K562 (cell line): ENCODE measurements at regions not wholly inside any gene's neighbourhood (a gene's known extent, or its start where the extent isn't known, plus 50 kb on each side); places are given as distances from the start of the nearest gene placed in this dataset.

ENCODE experiments used
- ATAC-seq: fragments of 200-7000 bp; cut with Tn5 transposase; 3 replicates; pipeline ENCODE4 v1.9.1; 2020; ENCODE audit warnings: moderate library complexity
- BruUV-seq: library from RNA; stranded (reverse); fragments of 400-500 nt; replicated peaks from 2 replicates; lab custom pipeline; 2021; lab: Mats Ljungman, UMichigan
- CTCF ChIA-PET: fragments of 300-600 bp; formaldehyde crosslinking; extraction: SDS; loops from one replicate; lab custom pipeline; 2021; ENCODE audit warnings: low intra/inter-chr PET ratio; lab: Yijun Ruan, JAX
- POLR2A ChIA-PET: fragments of 300-600, 350-650 bp; sonication (Branson Sonifier 250); formaldehyde crosslinking; extraction: SDS; loops from one replicate; lab custom pipeline; 2021; ENCODE audit warnings: antibody characterized with exemption, inconsistent platforms; lab: Yijun Ruan, JAX
- DNase-seq, 4 experiments: peaks; one replicate each; pipeline versions ENCODE4 v3.0.0 to v3.0.0-alpha.2; 2011 to 2018; ENCODE audit warnings: low spot score in 3 of 4, mixed read lengths in 3 of 4; ENCODE audit errors: extremely low read depth in 1 of 4
- FAIRE-seq: peaks from 2 replicates; lab custom pipeline; 2011; peaks lifted over from hg19 to GRCh38; lab: Jason Lieb, UNC
- H2AFZ ChIP-seq: 2 replicates; pipeline ENCODE4 v1.6.0; 2011; ENCODE audit warnings: low read depth, low read length, control low read depth, inconsistent platforms
- H3K27ac ChIP-seq: fragments of 200-600 bp; 3 replicates; pipeline ENCODE4 v1.8.0; 2011; ENCODE audit warnings: low read depth, mild to moderate bottlenecking, control low read depth, inconsistent platforms, low read length, moderate library complexity, mixed read lengths; ENCODE audit errors: extremely low read depth
- H3K27me3 ChIP-seq, 2 experiments: fragments of 300-600 bp in 1 of 2; 2 replicates in 1 of 2; 3 replicates in 1 of 2; pipeline versions ENCODE4 v1.6.0 to v1.8.0; 2011; ENCODE audit warnings: inconsistent platforms in 2 of 2, low read length in 2 of 2, mild to moderate bottlenecking in 1 of 2, mixed read lengths in 1 of 2, moderate library complexity in 1 of 2; ENCODE audit not compliant: control insufficient read depth in 2 of 2, insufficient read depth in 2 of 2
- H3K36me3 ChIP-seq: fragments of 300-600 bp; 3 replicates; pipeline ENCODE4 v1.8.0; 2011; ENCODE audit warnings: mild to moderate bottlenecking, low read length, inconsistent platforms; ENCODE audit not compliant: control insufficient read depth, insufficient read depth
- H3K4me1 ChIP-seq, 2 experiments: fragments of 200-600 bp in 1 of 2; replicated peaks in 1 of 2; 2 replicates in 1 of 2; 3 replicates in 1 of 2; pipeline versions ENCODE4 v1.5.1 to v1.8.0; 2011; ENCODE audit warnings: inconsistent platforms in 2 of 2, low read length in 2 of 2, mild to moderate bottlenecking in 1 of 2, mixed read lengths in 1 of 2, moderate library complexity in 1 of 2; ENCODE audit not compliant: control insufficient read depth in 2 of 2, insufficient read depth in 2 of 2
- H3K4me2 ChIP-seq: 2 replicates; pipeline ENCODE4 v1.6.1; 2011; ENCODE audit warnings: low read length, control low read depth, inconsistent platforms, mixed read lengths; ENCODE audit not compliant: insufficient read depth
- H3K4me3 ChIP-seq: fragments of 200-600 bp; sonication (generic), shearing (Covaris generic); 2 replicates; pipeline ENCODE4 v1.5.1; 2016; ENCODE audit warnings: control low read depth, inconsistent platforms
- H3K79me2 ChIP-seq: fragments of 200-600 bp; 3 replicates; pipeline ENCODE4 v1.8.0; 2011; ENCODE audit warnings: low read length, inconsistent platforms; ENCODE audit not compliant: control insufficient read depth, insufficient read depth
- H3K9ac ChIP-seq, 2 experiments: 2 replicates each; pipeline versions ENCODE4 v1.6.0 to v1.6.1; 2011; ENCODE audit warnings: low read depth in 2 of 2, low read length in 2 of 2, control low read depth in 1 of 2, inconsistent platforms in 1 of 2, mild to moderate bottlenecking in 1 of 2, mixed read lengths in 1 of 2; ENCODE audit not compliant: insufficient read depth in 1 of 2
- H3K9me1 ChIP-seq: one replicate; pipeline ENCODE4 v1.6.0; 2011; ENCODE audit warnings: inconsistent platforms, mild to moderate bottlenecking, low read length, moderate library complexity; ENCODE audit not compliant: control insufficient read depth, insufficient read depth
- H3K9me3 ChIP-seq: replicated peaks from 2 replicates; pipeline ENCODE4 v1.5.1; 2011; ENCODE audit warnings: low read depth, low read length, inconsistent platforms; ENCODE audit not compliant: control insufficient read depth, insufficient read depth
- H4K20me1 ChIP-seq: replicated peaks from 2 replicates; pipeline ENCODE4 v1.6.1; 2011; ENCODE audit warnings: low read length, inconsistent platforms, mixed read lengths; ENCODE audit not compliant: control insufficient read depth, insufficient read depth
- CBFA2T3 ChIP-seq: fragments of 450-650 bp; IDR thresholded peaks from 2 replicates; pipeline ENCODE4 v1.6.1; 2017
- CHD4 ChIP-seq: fragments of 200-600 bp; sonication (generic); IDR thresholded peaks from 3 replicates; pipeline ENCODE4 v1.6.1; 2012; ENCODE audit warnings: low read depth, mild to moderate bottlenecking, mixed read lengths, low read length, inconsistent platforms; ENCODE audit not compliant: insufficient read depth, insufficient replicate concordance, poor library complexity, severe bottlenecking
- HDGF ChIP-seq: fragments of 450-650 bp; IDR thresholded peaks from 2 replicates; pipeline ENCODE4 v1.6.1; 2016
- MAZ ChIP-seq, 2 experiments: fragments of 450-650 bp in 1 of 2; sonication (generic) in 1 of 2; formaldehyde crosslinking; IDR thresholded peaks in 1 of 2; conservative IDR thresholded peaks in 1 of 2; 2 replicates each; pipeline versions ENCODE4 v1.4.0 to v1.5.0; 2020; ENCODE audit warnings: mild to moderate bottlenecking in 1 of 2, missing genetic modification reagents in 1 of 2
- REST ChIP-seq, 2 experiments: fragments of 450-650 bp; formaldehyde crosslinking in 1 of 2; IDR thresholded peaks; 2 replicates each; pipeline versions ENCODE4 v1.4.0 to v1.6.1; 2014 to 2020; ENCODE audit warnings: mild to moderate bottlenecking in 2 of 2, borderline replicate concordance in 1 of 2, low read depth in 1 of 2
- ZNF175 ChIP-seq: fragments of 200-800 bp; sonication (Bioruptor generic); IDR thresholded peaks from 2 replicates; pipeline ENCODE4 v1.6.1; 2016; ENCODE audit warnings: low read depth, mild to moderate bottlenecking, missing genetic modification characterization, missing compliant biosample characterization
- ZNF592 ChIP-seq: fragments of 450-650 bp; IDR thresholded peaks from 2 replicates; pipeline ENCODE4 v1.6.1; 2017; ENCODE audit warnings: antibody characterized with exemption, mild to moderate bottlenecking
- WGBS: fragments of 100-300 bp; shearing (Covaris generic); methylation state at CpG from one replicate; pipeline ENCODE4 v1.1.6; 2016; ENCODE audit warnings: low coverage, mixed read lengths; ENCODE audit not compliant: insufficient coverage; ENCODE audit errors: missing lambda C conversion rate; 5-methylcytosine and 5-hydroxymethylcytosine counted together
- in situ Hi-C: fragments of 300-500 bp; cut with MboI; formaldehyde crosslinking; loops from 4 replicates; pipeline ENCODE4 v1.15.0; 2018; ENCODE audit warnings: inconsistent platforms, mixed read lengths
- intact Hi-C: fragments of 100-400 bp; cut with micrococcal nuclease; formaldehyde crosslinking; loops from 2 replicates; pipeline ENCODE4 v1.14.2; 2022

- CTCF ChIA-PET = no interaction called here
- Histone ChIP-seq H3K4me2 (no peak overlapping the region), H3K9ac (no peak overlapping the region), H4K20me1 (no peaks in the 10 kb centered on the region), H3K27ac (no peak overlapping the region), H3K36me3 (no peaks in the 10 kb centered on the region), H3K79me2 (no peaks in the 10 kb centered on the region), H3K9me3 (no peaks in the 10 kb centered on the region), H3K4me1 (no peaks in the 10 kb centered on the region), H3K9me1 (no peaks in the 10 kb centered on the region), H3K27me3 (no peaks in the 10 kb centered on the region), H2AFZ (no peak overlapping the region), H3K4me3 (no peak overlapping the region)
- ATAC-seq (no peak), FAIRE-seq (no peak), DNase-seq (no peak)
- 0% methylated on average over 3 of the region's 3 CpGs for WGBS
- POLR2A ChIA-PET = no interaction called here
- no TSS peak for BruUV-seq
- intact Hi-C loops = no loop called here
- in situ Hi-C loops = no loop called here
- no peak for TF ChIP-seq CHD4
- no peak for TF ChIP-seq CBFA2T3
- no peak for TF ChIP-seq REST (IDR thresholded peaks at IDR 0.05; ENCODE audit: borderline replicate concordance)
- no peak for TF ChIP-seq REST (CRISPR knock-in tag; IDR thresholded peaks at IDR 0.05; ENCODE audit: low read depth)
- no peak for TF ChIP-seq ZNF175 (CRISPR knock-in tag)
- TF ChIP-seq HDGF = no peak
- no peak for TF ChIP-seq MAZ (CRISPR knock-in tag; conservative IDR thresholded peaks at IDR 0.05 in 1 of 2, IDR thresholded peaks at IDR 0.05 in 1 of 2)
- no peak for TF ChIP-seq ZNF592
Measured at GRCh38 chr7:80379034-80379982, 132.6 kb downstream of the GNAT3 start.
